HepG2 (cell line): ENCODE measurements at regions not wholly inside any gene's neighbourhood (a gene's known extent, or its start where the extent isn't known, plus 50 kb on each side); places are given as distances from the start of the nearest gene placed in this dataset.

ENCODE experiments used
- ATAC-seq: fragments of 200-7000 bp; cut with Tn5 transposase; 3 replicates; pipeline ENCODE4 v1.9.1; 2020; ENCODE audit warnings: mild to moderate bottlenecking, moderate library complexity
- BruUV-seq: library from RNA; stranded (reverse); fragments of 400-500 nt; replicated peaks from 2 replicates; lab custom pipeline; 2021; lab: Mats Ljungman, UMichigan
- CTCF ChIA-PET: fragments of 300-600 bp; formaldehyde crosslinking; extraction: SDS; loops from one replicate; lab custom pipeline; 2021; ENCODE audit warnings: low total read pairs, inconsistent platforms, low intra/inter-chr PET ratio; lab: Yijun Ruan, JAX
- POLR2A ChIA-PET: fragments of 350-600 bp; sonication (Branson Sonifier 250); formaldehyde crosslinking; loops from one replicate; lab custom pipeline; 2020; ENCODE audit warnings: antibody characterized with exemption, inconsistent platforms; lab: Yijun Ruan, JAX
- DNase-seq: peaks from one replicate; pipeline ENCODE4 v3.0.0-alpha.2; 2015; ENCODE audit warnings: low spot score
- FAIRE-seq: peaks from 3 replicates; lab custom pipeline; 2011; peaks lifted over from hg19 to GRCh38; lab: Jason Lieb, UNC
- H2AFZ ChIP-seq: one replicate; pipeline ENCODE4 v1.6.1; 2011; ENCODE audit warnings: low read length, inconsistent platforms
- H3K27ac ChIP-seq: fragments of 300-600 bp; 3 replicates; pipeline ENCODE4 v1.8.0; 2011; ENCODE audit warnings: mixed run types, mild to moderate bottlenecking, mixed read lengths, low read length, inconsistent platforms; ENCODE audit not compliant: insufficient read depth; ENCODE audit errors: extremely low read length
- H3K27me3 ChIP-seq, 2 experiments: fragments of 200-600 bp in 1 of 2; 2 replicates in 1 of 2; 3 replicates in 1 of 2; pipeline versions ENCODE4 v1.6.0 to v1.8.0; 2011; ENCODE audit warnings: low read length in 2 of 2, mild to moderate bottlenecking in 2 of 2, moderate library complexity in 2 of 2, inconsistent platforms in 1 of 2; ENCODE audit not compliant: insufficient read depth in 2 of 2, control insufficient read depth in 1 of 2
- H3K36me3 ChIP-seq, 2 experiments: fragments of 200-600 bp in 1 of 2; replicated peaks in 1 of 2; 2 replicates in 1 of 2; 3 replicates in 1 of 2; pipeline versions ENCODE4 v1.5.1 to v1.8.0; 2011; ENCODE audit warnings: low read length in 2 of 2, inconsistent platforms in 1 of 2; ENCODE audit not compliant: insufficient read depth in 2 of 2, control insufficient read depth in 1 of 2
- H3K4me1 ChIP-seq: 2 replicates; pipeline ENCODE4 v1.5.1; 2012; ENCODE audit warnings: low read length, inconsistent platforms; ENCODE audit not compliant: insufficient read depth
- H3K4me2 ChIP-seq: 2 replicates; pipeline ENCODE4 v1.6.0; 2011; ENCODE audit warnings: low read depth, low read length, inconsistent platforms
- H3K4me3 ChIP-seq, 3 experiments: fragments of 200-600 bp in 1 of 3; sonication (generic), shearing (Covaris generic) in 1 of 3; replicated peaks in 1 of 3; 2 replicates each; pipeline ENCODE4 v1.5.1; 2011 to 2016; ENCODE audit warnings: low read length in 3 of 3, inconsistent platforms in 2 of 3, low read depth in 2 of 3, mild to moderate bottlenecking in 2 of 3, control low read depth in 1 of 3, mixed read lengths in 1 of 3; ENCODE audit not compliant: insufficient read depth in 1 of 3
- H3K79me2 ChIP-seq: one replicate; pipeline ENCODE4 v1.6.1; 2011; ENCODE audit warnings: low read length, inconsistent platforms; ENCODE audit not compliant: insufficient read depth
- H3K9ac ChIP-seq: 2 replicates; pipeline ENCODE4 v1.6.0; 2011; ENCODE audit warnings: mild to moderate bottlenecking, low read depth, low read length, inconsistent platforms; ENCODE audit not compliant: insufficient read depth
- H3K9me3 ChIP-seq: 2 replicates; pipeline ENCODE4 v1.5.1; 2012; ENCODE audit warnings: mild to moderate bottlenecking, low read length
- H4K20me1 ChIP-seq: 2 replicates; pipeline ENCODE4 v1.6.0; 2011; ENCODE audit warnings: inconsistent platforms, mild to moderate bottlenecking, low read length, moderate library complexity; ENCODE audit not compliant: insufficient read depth
- ADNP ChIP-seq: sonication (generic); formaldehyde crosslinking; IDR thresholded peaks from 2 replicates; pipeline ENCODE4 v1.4.0; 2020; ENCODE audit warnings: missing genetic modification reagents
- EZH2 ChIP-seq: conservative IDR thresholded peaks from 2 replicates; pipeline ENCODE4 v1.6.1; 2012; ENCODE audit warnings: mild to moderate bottlenecking, low read depth, low read length, moderate library complexity
- TAF1 ChIP-seq: sonication (generic); formaldehyde crosslinking; IDR thresholded peaks from 2 replicates; pipeline ENCODE4 v1.4.0; 2020; ENCODE audit warnings: missing genetic modification reagents
- ZNF44 ChIP-seq: sonication (generic); formaldehyde crosslinking; IDR thresholded peaks from 2 replicates; pipeline ENCODE4 v1.5.1; 2020; ENCODE audit warnings: mild to moderate bottlenecking, missing genetic modification reagents
- ZNF543 ChIP-seq: sonication (generic); formaldehyde crosslinking; IDR thresholded peaks from 2 replicates; pipeline ENCODE4 v1.4.0; 2020; ENCODE audit warnings: mild to moderate bottlenecking, missing genetic modification reagents
- ZNF782 ChIP-seq: sonication (generic); formaldehyde crosslinking; IDR thresholded peaks from 2 replicates; pipeline ENCODE4 v1.4.0; 2020; ENCODE audit warnings: missing genetic modification reagents, mild to moderate bottlenecking, borderline replicate concordance
- WGBS: methylation state at CpG from one replicate; pipeline ENCODE4 v1.1.6; 2017; ENCODE audit warnings: low lambda C conversion rate; 5-methylcytosine and 5-hydroxymethylcytosine counted together
- in situ Hi-C: cut with HindIII; loops from 2 replicates; pipeline ENCODE4 v1.10.0; 2017; ENCODE audit warnings: low pct_unique_long_range_greater_than_20kb; ENCODE audit not compliant: extremely low pct_ligation_motif_present
- intact Hi-C: fragments of 100-400 bp; cut with micrococcal nuclease; formaldehyde crosslinking; loops from one replicate; pipeline ENCODE4 v1.10.0; 2022; ENCODE audit not compliant: unreplicated experiment
- TF ChIP-seq, protein P1 (sequence below): IDR thresholded peaks from 2 replicates; pipeline ENCODE4 v1.6.1; 2016; ENCODE audit warnings: missing compliant biosample characterization, missing genetic modification reagents, borderline replicate concordance
- TF ChIP-seq, protein P2 (sequence below), 2 experiments: sonication (generic) in 1 of 2; formaldehyde crosslinking in 1 of 2; IDR thresholded peaks; 2 replicates each; pipeline versions ENCODE4 v1.4.0 to v1.6.1; 2018 to 2020; ENCODE audit warnings: missing genetic modification reagents in 2 of 2, borderline replicate concordance in 1 of 2, low read depth in 1 of 2, mild to moderate bottlenecking in 1 of 2, missing biosample characterization in 1 of 2

DNA sequence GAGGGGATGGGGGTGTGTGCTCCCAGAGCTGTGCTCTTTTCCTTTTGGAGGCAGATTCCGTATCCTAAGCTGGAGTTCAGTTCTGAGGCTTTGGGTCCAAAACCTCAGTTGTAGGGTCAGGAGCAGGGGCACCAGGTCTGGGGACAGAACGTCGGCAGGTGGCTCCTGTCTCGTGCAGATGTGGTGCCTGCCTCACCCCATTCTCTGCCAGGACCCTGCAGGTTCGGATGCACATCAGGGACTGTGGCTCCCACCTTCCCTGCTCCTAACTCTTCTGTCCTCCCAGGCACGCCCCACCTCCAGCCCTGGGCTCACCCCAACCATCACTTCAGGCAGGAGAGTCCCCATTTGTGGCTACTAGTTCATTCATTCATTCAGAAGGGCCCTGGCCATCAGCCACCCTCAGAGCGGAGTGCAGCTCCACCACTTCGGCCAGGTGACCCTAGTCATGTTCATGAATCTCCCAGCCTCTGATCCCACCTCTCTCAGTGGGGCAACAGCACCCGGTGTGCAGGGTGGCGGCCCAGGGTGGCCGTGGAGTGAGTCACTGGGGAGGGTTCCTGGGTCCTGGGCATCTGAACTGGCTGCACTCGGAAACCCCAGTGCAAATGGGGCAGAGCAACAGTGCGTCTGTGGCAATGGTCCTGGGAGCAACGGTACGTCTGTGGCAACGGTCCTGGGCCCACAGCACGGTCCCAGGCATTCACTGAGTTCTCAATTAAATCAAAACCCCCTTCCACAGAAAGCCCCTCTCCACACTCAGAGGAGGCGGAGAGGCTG, 100.8 kb upstream of the FAM20C start:
- ChIA-PET POLR2A (no interaction called here), CTCF (no interaction called here)
- Histone ChIP-seq H3K9ac (no peak overlapping the region), H3K9me3 (no peaks in the 10 kb centered on the region), H4K20me1 (peaks cover 2% of the 10 kb centered on the region; the same call in 1 of the 2 replicates), H3K36me3 (no peaks in the 10 kb centered on the region), H3K27ac (no peak overlapping the region), H2AFZ (no peak overlapping the region), H3K27me3 (peaks cover 2 to 51% of the 10 kb centered on the region in 2 experiments; a peak in 3 of 5 replicates), H3K4me3 (no peak overlapping the region), H3K4me2 (no peak overlapping the region), H3K4me1 (no peaks in the 10 kb centered on the region), H3K79me2 (no peaks in the 10 kb centered on the region)
- TF ChIP-seq, protein P1, sequence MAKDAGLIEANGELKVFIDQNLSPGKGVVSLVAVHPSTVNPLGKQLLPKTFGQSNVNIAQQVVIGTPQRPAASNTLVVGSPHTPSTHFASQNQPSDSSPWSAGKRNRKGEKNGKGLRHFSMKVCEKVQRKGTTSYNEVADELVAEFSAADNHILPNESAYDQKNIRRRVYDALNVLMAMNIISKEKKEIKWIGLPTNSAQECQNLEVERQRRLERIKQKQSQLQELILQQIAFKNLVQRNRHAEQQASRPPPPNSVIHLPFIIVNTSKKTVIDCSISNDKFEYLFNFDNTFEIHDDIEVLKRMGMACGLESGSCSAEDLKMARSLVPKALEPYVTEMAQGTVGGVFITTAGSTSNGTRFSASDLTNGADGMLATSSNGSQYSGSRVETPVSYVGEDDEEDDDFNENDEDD (CRISPR knock-in tag), result no peak
- TF ChIP-seq ZNF44 (CRISPR knock-in tag) (no peak), ADNP (CRISPR knock-in tag) (no peak), ZNF543 (CRISPR knock-in tag) (no peak), EZH2 (0 out of 2 replicates have a peak, but pooled peaks have one; percentile 21), TAF1 (CRISPR knock-in tag) (no peak), ZNF782 (no peak)
- TF ChIP-seq, protein P2, sequence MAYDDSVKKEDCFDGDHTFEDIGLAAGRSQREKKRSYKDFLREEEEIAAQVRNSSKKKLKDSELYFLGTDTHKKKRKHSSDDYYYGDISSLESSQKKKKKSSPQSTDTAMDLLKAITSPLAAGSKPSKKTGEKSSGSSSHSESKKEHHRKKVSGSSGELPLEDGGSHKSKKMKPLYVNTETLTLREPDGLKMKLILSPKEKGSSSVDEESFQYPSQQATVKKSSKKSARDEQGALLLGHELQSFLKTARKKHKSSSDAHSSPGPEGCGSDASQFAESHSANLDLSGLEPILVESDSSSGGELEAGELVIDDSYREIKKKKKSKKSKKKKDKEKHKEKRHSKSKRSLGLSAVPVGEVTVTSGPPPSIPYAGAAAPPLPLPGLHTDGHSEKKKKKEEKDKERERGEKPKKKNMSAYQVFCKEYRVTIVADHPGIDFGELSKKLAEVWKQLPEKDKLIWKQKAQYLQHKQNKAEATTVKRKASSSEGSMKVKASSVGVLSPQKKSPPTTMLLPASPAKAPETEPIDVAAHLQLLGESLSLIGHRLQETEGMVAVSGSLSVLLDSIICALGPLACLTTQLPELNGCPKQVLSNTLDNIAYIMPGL (CRISPR knock-in tag; IDR thresholded peaks at IDR 0.05; ENCODE audit: borderline replicate concordance in 1 of 2, low read depth in 1 of 2), result no peak
- intact Hi-C loops, result no loop called here
- FAIRE-seq (no peak), DNase-seq (no peak), ATAC-seq (no peak)
- BruUV-seq, result no TSS peak
- in situ Hi-C loops, result no loop called here
- 20% methylated on average over 12 of the region's 18 CpGs for WGBS
